Thyroid gland (tissue), 4 donors: ENCODE measurements at regions not wholly inside any gene's neighbourhood (a gene's known extent, or its start where the extent isn't known, plus 50 kb on each side); places are given as distances from the start of the nearest gene placed in this dataset.
"Not testable (repeated sequence)": the region's sequence is repeated elsewhere in the genome, so short reads cannot be mapped to it uniquely, and the experiment has no call there.

Experiments used
- POLR2A ChIP-seq, 2 donors: fragments of 450-650 bp; IDR thresholded peaks; one replicate each; pipeline ENCODE4 v1.6.1; 2017; ENCODE audit warnings: antibody characterized with exemption in 2 of 2, mild to moderate bottlenecking in 2 of 2, moderate library complexity in 1 of 2
- TF ChIP-seq, protein P1 (sequence below), 6 experiments: fragments of 200-600 bp in 3 of 6; fragments of 450-650 bp in 3 of 6; sonication (generic) in 3 of 6; IDR thresholded peaks; one replicate each; pipeline ENCODE4 v1.5.1; 2016 to 2019; ENCODE audit warnings: antibody characterized with exemption in 6 of 6, mild to moderate bottlenecking in 2 of 6, inconsistent platforms in 1 of 6, moderate library complexity in 1 of 6

DNA sequence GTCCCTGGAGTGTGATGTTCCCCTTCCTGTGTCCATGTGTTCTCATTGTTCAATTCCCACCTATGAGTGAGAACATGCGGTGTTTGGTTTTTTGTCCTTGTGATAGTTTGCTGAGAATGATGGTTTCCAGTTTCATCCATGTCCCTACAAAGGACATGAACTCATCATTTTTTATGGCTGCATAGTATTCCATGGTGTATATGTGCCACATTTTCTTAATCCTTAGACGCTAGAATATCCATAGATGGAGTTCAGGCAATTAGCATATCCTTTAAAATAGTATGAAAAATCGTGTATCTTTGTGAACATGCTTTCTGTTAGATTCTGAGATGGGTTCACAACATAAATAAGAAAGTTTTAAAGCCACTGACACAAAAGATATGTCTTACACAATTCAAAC lies 190.4 kb upstream of the TENT5A start:
- TF ChIP-seq, protein P1, sequence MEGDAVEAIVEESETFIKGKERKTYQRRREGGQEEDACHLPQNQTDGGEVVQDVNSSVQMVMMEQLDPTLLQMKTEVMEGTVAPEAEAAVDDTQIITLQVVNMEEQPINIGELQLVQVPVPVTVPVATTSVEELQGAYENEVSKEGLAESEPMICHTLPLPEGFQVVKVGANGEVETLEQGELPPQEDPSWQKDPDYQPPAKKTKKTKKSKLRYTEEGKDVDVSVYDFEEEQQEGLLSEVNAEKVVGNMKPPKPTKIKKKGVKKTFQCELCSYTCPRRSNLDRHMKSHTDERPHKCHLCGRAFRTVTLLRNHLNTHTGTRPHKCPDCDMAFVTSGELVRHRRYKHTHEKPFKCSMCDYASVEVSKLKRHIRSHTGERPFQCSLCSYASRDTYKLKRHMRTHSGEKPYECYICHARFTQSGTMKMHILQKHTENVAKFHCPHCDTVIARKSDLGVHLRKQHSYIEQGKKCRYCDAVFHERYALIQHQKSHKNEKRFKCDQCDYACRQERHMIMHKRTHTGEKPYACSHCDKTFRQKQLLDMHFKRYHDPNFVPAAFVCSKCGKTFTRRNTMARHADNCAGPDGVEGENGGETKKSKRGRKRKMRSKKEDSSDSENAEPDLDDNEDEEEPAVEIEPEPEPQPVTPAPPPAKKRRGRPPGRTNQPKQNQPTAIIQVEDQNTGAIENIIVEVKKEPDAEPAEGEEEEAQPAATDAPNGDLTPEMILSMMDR (IDR thresholded peaks at IDR 0.05) = not testable (repeated sequence)
- not testable (repeated sequence) for TF ChIP-seq POLR2A (IDR thresholded peaks at IDR 0.05)
